GM21529 (cell line): ENCODE measurements at regions not wholly inside any gene's neighbourhood (a gene's known extent, or its start where the extent isn't known, plus 50 kb on each side); places are given as distances from the start of the nearest gene placed in this dataset.
"Not testable (repeated sequence)": the region's sequence is repeated elsewhere in the genome, so short reads cannot be mapped to it uniquely, and the experiment has no call there.

Experiments
- ATAC-seq: cut with Tn5 transposase; IDR thresholded peaks from one replicate; pipeline ENCODE4 v1.9.1; 2021; ENCODE audit not compliant: unreplicated experiment

DNA sequence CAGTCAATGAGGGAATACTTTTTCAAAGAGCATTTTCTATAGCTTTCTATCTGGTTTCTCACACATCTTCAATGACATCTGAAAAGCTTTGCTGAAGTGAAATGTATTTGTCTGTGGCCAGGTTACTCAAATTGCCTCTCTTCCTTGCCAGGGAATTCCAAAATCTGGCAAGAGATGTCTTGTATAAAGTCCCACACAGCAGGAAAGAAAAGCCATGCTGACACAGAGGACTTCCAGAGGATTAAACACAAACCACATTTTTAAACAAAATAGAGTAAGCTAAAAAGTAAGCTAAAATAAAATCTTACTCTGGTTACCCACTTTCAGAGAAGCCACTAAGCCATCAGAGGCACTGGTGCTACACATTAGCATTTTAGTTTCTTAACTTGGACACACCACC is 93.1 kb upstream of the BCAR3 start:
- no peak for ATAC-seq

DNA sequence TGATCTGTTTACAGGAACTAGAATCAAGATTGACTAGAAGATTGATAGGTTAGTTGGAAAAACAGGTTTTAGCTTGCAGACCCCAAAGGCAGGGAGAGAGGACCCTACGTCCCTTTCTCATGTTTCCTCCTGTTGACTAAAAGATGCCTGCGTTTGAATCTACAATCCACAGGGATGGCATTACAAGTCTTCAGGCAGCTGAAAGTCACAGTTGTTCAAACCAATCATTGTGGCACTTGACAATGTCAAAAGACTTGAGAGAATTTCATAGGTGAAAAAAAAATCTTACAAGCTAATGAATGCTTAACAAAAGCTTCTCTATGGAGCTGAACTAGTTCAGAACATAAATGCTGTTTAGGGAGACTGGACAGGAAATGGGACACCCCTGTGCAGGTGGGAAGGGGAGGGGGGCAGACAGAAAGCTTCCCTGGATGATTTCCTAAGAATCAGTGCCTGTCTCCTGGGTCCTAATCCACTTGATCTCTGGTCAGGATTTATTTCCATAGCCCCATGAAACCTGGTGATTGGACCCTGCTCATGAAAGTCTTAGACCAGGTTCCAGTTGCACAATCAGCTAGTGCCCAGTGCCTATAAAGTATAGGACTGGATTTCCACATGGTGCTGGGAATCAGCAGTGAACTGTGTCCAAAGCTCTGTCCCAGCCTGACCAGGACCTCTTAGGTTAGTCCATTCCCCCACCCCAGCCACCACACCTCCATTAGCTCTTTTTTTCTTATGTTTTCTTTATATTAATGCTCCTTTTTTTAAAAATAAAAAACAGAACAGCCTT is 91.6 kb upstream of the BCAR3 start:
- ATAC-seq: no peak

DNA sequence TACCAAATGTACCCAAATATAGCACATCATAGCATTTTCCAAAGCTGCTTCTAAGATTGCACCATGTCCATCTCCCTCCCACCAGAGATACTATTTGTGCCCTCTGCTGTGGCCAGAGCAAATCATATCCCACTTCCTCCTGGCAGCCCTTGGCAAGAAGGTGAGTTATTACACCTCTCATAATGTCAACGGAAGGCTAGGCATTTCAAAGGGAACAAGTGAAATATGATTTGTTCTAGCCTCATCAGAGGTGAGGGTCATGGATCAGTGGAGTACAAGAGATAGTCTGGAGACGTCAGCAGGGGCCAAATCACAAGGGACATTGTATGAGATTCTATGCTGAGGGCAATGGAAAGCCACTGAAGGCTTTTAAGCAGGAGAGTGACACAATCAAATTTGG is 90.2 kb upstream of the BCAR3 start:
- ATAC-seq: no peak

DNA sequence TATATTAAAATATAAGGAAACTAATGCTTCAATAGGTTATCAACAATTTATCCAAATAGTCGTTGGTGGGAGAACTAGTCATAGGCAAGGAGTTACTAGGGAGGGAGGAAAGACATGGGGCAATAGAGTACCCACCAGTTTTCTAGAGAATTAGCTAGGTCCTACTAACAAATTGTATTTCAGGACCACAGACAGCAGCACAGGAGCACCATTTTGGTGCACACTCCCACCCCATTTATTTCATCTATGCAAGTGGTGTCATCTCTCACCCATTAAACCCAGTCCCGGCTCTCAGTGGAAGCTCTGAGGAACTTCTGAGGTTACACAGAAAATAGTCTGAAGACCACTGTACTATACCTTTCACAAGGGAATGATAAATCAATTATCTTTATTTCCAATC is 89.0 kb upstream of the BCAR3 start:
- ATAC-seq: no peak

DNA sequence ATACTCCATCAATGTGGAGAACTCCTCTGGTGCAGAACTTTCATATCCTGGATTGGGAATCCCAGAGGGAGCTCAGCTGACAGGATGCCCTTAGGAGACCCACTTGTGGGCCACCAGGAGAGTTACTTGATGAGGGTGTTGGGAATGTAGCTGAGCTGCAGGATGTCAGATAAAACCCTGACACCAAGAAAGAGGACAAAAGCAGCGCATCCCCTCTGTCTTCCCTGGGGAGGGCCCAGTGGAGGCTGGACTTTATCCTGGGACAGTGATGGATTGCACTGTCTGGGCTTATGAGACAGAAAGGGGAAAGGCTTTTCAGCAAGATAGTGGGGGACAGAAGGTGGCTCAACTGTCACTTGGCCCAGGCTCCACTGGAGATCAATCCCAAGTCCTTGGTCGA is 88.1 kb upstream of the BCAR3 start:
- no peak for ATAC-seq

DNA sequence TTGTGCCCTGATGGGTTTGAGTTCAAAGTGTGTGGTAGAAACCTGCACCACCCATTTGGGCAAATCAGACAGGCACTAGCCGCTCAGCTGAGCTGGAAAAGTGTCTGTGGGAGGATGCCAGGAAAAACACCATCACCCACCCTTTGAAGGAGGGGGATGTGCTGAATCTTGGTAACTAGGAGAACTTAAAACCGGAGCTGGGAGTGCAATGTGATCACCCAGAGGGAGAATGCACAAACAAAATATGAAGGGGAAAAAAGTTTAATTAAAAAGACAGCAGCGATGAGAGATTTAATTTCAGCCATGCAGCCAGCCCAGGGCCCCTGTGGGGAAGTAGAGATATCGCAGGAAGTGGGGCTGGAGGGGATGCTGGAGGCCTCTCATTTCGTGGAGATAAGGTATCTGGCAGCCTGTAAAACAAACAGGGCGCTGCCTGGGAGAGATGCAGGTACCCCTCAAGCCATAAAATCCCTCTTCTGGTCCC is 86.8 kb upstream of the BCAR3 start:
- no peak for ATAC-seq

DNA sequence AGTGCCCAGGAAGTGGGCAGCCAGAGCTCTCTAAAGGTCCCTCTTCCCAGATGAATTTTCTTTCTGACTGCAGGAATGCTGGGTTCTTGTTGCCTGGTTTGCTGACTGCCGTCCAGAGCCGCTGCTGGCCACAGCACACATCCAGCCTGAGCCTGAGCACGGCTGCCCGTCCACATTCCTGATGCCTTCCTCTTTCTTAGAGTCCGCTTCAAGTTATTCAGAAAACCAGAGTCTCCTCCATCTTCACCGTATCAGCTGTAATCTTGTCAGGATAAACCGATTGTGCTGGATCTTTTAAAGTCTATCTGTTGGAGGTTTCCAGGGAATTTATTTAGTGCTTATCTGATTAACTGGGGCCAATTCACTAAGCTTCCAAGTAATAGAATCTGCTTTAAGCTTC is 84.8 kb upstream of the BCAR3 start:
- no peak for ATAC-seq

DNA sequence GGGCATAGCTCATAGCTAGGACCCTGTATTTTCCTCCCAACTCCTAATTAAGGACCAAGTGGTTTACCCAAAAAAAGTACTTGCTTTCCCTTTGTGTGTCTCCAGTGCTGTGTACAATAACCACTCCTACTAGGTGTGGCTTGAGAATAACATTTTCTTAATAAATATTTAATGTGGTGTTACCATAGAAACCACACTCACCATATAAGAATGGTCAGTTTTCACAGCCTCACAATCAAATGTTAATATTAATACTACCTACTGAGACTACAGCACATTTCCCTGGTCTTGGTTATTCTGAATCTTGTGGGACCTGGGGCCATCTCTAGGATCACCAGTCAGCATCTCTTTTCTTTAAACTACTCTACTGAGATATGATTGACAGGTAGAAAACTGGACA is 83.5 kb upstream of the BCAR3 start:
- no peak for ATAC-seq

DNA sequence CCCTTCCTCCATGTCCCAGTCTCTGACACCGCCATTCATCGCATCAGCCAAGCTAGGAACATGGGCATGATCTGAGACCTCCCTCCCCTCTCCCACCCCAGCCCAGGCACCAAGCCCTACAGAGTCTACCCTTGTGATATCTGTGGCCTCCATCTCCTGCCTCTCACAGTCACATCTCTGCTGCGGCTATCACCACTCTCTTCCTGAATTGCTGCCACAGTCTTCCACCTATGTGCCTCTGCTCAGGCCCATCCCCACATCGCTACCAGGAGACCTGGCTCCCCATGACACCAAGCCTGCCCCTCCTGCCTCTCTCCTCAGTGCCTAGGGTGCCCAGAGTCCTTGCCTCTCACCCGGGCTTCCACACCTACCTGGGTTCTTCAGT is 82.7 kb upstream of the BCAR3 start:
- no peak for ATAC-seq

DNA sequence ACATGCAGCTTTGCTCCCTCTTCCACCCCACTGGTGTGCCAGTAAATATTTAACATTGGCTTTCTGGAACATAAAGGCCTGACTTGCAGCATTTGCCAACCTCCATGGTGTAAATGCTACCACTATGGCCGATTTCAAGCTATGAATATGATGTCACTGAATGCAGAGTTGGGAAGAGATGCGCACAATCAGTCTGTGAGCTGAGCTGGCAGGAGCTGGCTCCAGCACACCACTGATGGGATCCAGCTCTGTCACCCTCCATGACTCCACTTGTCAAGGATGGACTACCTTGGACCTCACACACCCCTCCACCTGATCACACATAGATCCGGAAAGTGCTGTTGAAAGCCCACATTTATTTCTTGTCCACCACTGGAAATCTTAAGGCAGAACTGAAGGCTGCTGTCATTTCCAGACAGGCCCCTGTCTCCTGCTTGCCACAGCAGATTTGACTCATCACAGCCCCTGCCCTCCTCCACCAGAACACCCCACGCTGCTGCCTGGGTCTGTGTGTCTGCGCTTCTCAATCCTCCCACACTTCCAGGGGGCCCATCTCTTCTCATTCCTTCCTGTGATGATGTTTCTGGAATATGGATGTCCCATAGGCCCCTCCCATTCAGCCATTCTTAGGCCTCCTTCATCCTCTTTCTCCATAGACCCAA is 82.2 kb upstream of the BCAR3 start:
- no peak for ATAC-seq

DNA sequence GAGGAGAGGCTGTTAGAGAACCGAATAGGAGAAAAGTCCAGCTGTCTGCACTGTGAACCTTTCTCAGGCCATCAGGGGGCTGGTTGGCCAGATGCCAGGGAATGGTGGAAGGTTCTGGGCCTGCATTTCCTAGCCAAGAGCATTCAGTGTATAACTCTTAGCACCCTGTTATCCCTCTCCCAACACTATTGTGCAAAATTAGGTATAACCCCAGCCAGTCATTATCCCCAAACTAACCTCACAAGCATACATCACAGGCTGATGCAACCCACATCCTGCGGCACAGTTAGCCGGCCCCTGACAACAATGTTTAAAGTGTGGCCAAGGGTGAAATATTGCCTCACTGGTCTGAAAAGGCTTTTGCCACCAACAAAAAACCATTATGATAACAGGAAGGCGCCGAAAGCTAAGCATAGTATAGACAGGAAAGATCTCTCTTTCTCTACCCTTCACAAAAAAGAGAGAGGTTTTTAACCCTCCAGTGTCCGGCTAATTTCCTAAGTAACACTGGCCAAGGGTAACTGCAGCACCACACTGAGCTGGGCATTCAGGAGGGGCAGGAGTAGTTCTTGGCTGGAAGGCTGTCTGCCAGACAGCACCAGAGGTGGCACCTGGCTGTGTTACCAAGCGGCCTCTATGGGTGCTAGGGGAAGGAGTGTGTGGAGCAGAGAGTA is 77.3 kb upstream of the BCAR3 start:
- ATAC-seq: no peak

DNA sequence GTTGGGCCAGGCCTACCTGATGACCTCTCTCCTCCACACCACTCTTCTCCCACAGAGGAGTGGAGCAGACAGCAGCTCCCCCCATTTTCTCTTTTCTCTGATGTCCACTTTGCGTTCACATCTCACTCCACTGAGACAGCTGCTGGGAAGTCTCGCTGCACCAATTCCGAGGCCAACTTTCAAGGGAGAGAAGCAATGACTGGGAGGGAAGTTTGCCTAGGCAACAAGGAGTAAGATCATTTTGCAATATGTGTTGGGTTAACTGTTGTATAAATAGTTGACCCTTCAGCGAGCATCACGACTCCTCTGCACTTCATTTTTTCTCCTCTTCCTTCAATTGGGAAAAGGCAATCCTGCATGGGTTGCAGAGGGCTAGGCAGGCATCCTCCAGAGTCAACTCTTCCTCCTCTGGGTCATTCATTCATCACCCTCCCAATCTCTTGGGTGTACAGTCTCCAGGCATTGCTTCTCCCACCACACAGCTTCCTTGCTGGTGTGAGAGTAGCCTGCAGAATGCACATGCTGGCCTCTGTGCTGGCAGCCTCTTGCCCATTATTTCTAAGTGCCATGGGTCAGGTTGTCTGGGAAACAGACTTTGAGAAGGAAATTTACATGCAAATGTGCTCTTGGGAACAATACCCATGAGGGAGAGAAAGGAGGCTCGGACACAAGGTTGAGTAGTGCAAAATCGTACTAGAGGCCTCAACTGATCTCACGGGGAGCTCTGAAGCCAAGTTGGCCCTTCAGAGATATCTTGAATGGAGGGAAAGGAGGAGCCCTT is 75.8 kb upstream of the BCAR3 start:
- ATAC-seq: no peak

DNA sequence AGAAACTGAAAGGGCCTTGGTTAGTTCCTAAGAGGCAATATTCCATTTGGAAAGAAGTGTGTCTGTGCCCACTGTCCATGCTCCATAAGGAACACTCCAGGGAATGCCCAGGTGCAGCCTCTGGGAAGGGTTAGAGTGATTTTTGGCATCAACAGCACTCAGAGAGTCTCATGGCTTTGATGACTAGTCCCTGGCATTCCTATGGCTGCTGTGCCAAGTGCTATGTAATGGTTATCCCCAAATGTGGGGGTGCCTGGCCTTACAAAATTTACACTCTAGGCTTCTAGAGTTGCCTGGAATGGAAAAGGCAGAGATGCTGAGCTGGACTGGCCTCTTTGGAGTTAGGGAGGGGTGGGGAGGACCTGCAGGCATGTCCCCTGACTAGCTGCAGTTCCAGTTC is 75.0 kb upstream of the BCAR3 start:
- ATAC-seq: no peak

DNA sequence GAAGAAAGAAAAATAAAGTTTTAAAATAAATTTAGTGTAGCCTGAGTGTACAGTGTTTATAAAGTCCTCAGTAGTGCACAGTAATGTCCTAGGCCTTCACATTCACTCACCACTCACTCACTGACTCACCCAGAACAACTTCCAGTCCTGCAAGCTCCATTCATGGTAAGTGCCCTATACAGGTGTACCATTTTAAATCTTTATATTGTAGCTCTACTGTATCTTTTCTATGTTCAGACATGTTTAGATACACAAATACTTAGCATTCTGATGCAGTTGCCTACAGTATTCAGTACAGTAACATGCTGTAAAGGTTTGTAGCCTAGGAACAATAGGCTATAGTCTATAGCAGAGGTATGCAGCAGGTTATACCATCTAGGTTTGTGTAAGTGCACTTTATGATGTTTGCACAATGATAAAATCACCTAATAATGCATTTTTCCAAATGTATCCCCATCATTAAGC is 73.6 kb upstream of the BCAR3 start:
- ATAC-seq: not testable (repeated sequence)

DNA sequence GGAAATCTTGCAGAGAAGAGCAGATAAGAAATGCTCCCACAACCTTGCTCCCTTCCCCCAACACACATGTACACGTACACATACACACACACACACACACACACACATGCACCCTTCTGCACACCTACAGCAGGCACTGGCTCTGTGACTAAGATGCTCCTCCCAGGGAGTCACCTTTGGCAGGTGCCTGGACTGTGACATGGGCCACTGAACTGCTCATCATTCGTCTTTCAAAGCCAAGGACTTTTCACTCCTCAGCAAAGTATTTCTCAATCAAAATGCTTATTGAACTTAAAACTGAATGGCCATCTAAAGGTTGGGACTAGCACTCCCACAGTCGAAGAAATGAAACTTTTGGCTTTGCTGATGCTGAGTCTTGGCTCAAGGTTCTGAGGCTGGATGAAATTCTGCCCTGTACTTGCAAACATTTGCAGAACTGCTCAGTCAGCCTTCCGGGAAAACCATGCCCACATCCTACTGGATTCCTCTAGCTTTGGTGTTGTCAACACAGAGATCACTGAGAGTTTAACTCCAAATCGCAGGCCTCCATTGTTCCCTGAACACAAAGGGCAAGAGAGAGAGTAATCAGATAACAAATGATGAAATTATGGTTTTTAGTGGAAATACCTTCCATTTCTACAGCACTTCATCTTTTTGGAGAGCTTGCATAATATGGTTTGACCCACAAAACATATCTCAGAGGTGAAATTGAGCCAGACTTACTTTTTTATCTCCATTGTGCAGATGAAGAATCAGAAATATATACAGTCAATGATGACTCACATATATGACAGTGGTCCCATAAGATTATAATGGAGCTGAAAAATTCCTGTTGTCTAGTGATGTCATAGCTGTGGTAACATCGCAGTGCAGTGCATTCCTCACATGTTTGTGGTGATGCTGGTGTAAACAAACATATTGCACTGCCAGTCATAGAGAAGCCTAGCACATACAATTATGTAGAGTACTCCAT is 72.4 kb upstream of the BCAR3 start:
- ATAC-seq: no peak

DNA sequence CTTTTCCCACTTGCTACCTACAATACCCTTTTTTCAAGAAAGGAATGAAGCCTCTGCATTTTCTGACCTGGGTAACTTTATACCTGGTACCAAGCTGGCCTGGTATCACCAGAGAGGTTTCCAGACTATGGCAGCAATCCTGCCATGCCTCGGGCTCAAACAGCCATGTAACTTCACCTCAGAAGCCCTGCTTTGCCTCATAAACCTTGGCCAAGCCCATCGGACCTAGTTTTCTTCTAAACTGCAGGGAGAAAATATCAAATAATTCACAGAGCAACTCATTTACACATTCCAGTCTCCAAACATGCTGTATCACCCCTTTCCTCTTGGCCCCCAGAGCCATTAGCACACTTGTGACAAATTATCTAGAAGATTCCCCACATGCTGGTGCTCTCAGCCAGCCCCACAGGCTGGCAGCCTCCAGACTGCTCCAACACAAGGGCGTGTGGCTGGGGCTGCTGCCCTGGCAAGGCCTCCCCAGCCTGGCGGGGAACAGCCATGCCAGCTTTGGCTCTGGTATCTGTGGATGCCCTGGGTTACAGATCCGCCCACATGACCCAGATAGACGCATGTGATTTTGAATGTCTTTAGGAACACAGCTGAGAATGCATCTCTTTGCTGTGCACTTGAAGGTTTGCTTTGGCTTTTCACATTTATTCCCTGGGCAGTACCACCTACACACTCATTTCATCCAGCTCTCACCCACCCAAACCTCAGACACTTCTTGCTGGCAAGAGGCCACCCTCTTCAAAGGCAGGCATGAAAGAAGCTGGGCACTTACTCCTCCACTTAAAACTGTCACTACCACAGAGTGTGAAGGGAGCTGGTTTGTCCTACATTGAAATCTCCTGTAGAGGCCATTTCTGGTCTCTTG is 70.0 kb upstream of the BCAR3 start:
- ATAC-seq: no peak

DNA sequence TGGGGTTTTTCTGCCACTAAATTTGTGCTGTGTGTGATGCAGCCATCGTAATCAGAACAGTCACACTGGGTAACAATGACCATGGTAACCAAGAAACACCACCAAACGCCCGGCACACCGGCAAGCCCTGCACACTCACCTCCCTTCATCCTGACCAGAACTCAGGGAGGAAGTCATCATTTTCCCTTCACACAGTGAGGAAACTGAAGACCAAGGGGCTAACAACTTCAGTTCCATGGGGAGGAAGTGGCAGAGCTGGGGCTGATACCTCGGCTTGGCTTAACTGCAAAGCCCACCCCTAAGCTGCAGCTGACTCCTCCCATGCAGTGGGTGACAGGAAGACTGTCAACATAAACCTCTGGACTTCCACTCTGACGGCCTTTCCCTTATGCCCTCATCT is 69.3 kb upstream of the BCAR3 start:
- ATAC-seq: no peak

DNA sequence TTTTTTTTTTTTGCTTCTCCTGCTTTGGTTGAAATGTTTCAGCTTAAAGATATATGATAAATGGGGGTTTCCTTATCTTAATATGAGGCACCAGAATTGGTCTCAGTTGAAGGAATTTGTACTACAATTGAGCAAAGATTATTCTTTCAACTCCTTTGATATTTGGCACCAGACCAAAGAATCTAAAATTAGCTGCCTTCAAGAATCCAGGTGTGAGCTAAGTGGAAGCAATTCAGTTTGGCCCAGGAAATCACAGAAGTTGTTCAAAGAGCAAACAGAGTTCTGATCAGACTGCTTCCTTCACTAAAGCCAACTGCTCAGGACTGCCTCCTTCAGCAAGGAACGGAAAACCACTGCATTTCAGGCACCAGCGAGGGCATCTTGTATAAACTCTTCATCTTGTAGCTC is 68.3 kb upstream of the BCAR3 start:
- ATAC-seq: peak; percentile 54

DNA sequence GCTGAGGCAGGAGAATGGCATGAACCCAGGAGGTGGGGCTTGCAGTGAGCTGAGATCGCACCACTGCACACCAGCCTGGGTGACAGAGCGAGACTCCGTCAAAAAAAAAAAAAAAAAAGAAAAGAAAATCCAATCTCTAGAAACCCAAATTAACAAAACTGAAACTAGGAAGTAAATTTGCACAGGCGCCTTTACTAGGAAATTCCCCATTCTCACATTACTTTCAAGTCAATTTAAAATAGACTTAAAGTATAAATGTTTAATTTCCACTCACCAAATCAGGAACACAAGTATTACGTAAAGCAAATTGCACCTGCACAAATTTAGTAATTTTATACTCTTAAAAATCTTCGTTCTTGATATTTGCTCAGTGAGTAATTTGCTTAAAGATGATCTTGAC is 67.8 kb upstream of the BCAR3 start:
- no peak for ATAC-seq
